ENCODE measurements at regions not wholly inside any gene's neighbourhood (a gene's known extent, or its start where the extent isn't known, plus 50 kb on each side); places are given as distances from the start of the nearest gene placed in this dataset.

DNA sequence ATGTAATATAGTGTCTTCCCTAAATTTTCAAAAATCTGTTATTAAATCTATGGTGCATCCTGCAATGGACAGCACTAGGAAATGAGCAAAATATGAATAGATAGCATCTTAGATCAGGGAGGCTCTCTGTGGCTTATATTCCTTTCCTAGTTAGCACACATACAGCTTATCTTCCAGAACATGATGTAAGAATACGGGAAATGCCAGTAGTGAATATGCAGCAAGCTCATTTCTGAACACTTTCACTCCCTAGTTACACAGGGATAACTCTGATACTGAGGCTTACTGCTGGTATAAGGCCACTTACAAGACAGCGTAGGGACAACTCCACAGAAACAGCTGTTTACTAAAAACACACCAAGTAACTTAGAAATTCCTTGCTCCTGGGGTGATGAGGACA is 297.3 kb upstream of the SMARCA2 start:
- Histone ChIP-seq H3K9me3 (ENCODE audit: control insufficient read depth in 2 of 2, insufficient read depth in 1 of 2, low read depth in 1 of 2, low read length in 1 of 2) (peaks cover 0 to 3% of the 10 kb centered on the region in 2 donors), H3K4me3 (ENCODE audit: low read depth in 1 of 2, low read length in 2 of 2) (no peak overlapping the region), H3K36me3 (ENCODE audit: control insufficient read depth in 2 of 2, insufficient read depth in 2 of 2, low read length in 1 of 2) (no peaks in the 10 kb centered on the region), H3K4me1 (ENCODE audit: control insufficient read depth in 2 of 2, insufficient read depth in 2 of 2, low read length in 1 of 2) (no peaks in the 10 kb centered on the region), H3K27me3 (ENCODE audit: control insufficient read depth in 1 of 2, insufficient read depth in 2 of 2, low read length in 2 of 2) (no peaks in the 10 kb centered on the region), H3K27ac (ENCODE audit: low read depth in 2 of 2, low read length in 1 of 2) (no peak overlapping the region)
- 48 to 73% methylated on average over 2 of the region's 2 CpGs for WGBS, 2 donors

DNA sequence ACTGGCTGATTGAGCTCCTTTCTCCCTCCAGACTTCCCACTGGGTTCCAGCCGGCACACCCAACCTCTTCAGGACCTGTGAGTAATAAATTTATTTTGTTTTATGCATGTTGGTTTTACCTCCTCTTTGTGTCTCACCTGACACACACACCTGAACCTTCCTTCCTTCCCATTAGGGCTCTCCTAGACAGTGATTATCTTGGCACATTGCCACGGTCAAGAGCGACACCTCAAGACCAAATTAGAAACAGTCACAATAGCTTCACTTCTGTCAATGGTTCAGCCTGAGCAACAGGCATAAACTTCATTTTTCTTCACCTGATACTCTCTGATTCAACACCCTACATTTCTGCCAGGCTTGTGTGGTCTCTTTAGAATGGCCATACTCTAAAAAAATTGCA is 296.3 kb upstream of the SMARCA2 start:
- Histone ChIP-seq H3K27me3 (ENCODE audit: control insufficient read depth in 1 of 2, insufficient read depth in 2 of 2, low read length in 2 of 2) (no peaks in the 10 kb centered on the region), H3K9me3 (ENCODE audit: control insufficient read depth in 2 of 2, insufficient read depth in 1 of 2, low read depth in 1 of 2, low read length in 1 of 2) (peaks cover 0 to 3% of the 10 kb centered on the region in 2 donors), H3K36me3 (ENCODE audit: control insufficient read depth in 2 of 2, insufficient read depth in 2 of 2, low read length in 1 of 2) (no peaks in the 10 kb centered on the region), H3K4me3 (ENCODE audit: low read depth in 1 of 2, low read length in 2 of 2) (no peak overlapping the region), H3K27ac (ENCODE audit: low read depth in 2 of 2, low read length in 1 of 2) (no peak overlapping the region), H3K4me1 (ENCODE audit: control insufficient read depth in 2 of 2, insufficient read depth in 2 of 2, low read length in 1 of 2) (no peaks in the 10 kb centered on the region)
- WGBS, 2 donors: 52 to 64% methylated on average over 3 of the region's 3 CpGs

DNA sequence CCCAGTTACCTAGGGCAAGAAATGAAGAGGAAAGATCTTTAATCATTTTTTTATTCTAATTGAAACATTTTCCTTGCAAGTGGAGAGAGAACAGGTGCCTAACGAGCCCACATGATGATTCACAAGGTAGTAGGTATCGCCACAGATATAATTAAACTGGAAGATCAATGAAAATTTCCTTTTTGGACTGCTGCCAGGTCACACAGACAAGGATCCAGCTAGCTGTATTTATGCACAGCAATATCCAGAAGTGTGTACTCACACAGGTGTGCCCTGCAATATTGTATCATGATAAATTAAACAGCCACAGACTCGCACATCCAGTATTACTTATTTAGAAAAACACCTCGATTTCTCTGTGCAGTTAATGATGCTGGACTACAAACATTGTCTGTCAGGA is 294.0 kb upstream of the SMARCA2 start:
- Histone ChIP-seq H3K36me3 (ENCODE audit: control insufficient read depth in 2 of 2, insufficient read depth in 2 of 2, low read length in 1 of 2) (no peaks in the 10 kb centered on the region), H3K9me3 (ENCODE audit: control insufficient read depth in 2 of 2, insufficient read depth in 1 of 2, low read depth in 1 of 2, low read length in 1 of 2) (peaks cover 0 to 3% of the 10 kb centered on the region in 2 donors), H3K4me3 (ENCODE audit: low read depth in 1 of 2, low read length in 2 of 2) (no peak overlapping the region), H3K27me3 (ENCODE audit: control insufficient read depth in 1 of 2, insufficient read depth in 2 of 2, low read length in 2 of 2) (no peaks in the 10 kb centered on the region), H3K4me1 (ENCODE audit: control insufficient read depth in 2 of 2, insufficient read depth in 2 of 2, low read length in 1 of 2) (no peaks in the 10 kb centered on the region), H3K27ac (ENCODE audit: low read depth in 2 of 2, low read length in 1 of 2) (no peak overlapping the region)
- 49 to 58% methylated on average over 4 of the region's 4 CpGs for WGBS, 2 donors

DNA sequence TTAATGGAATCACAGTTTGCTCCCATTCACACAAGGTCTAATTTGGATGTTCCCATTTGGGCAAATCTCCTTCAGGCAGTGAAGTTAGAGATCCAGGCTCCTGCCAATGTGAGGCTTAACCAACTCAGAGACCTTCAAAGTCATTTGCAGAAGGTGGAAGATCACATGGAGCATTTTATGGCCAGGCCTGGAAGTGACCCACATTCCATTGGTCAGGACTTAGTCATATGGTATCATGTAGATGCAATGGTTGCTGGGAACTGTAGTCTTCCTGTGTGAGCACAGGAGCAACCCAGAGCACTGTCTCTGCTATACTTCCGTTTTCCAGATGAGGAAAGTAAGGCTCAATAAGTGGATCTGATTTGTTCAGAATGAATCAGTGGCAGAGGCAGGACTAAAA is 292.7 kb upstream of the SMARCA2 start:
- 70 to 80% methylated on average over 1 of the region's 1 CpG for WGBS, 2 donors
- Histone ChIP-seq H3K27ac (ENCODE audit: low read depth in 2 of 2, low read length in 1 of 2) (no peak overlapping the region), H3K36me3 (ENCODE audit: control insufficient read depth in 2 of 2, insufficient read depth in 2 of 2, low read length in 1 of 2) (no peaks in the 10 kb centered on the region), H3K4me1 (ENCODE audit: control insufficient read depth in 2 of 2, insufficient read depth in 2 of 2, low read length in 1 of 2) (no peaks in the 10 kb centered on the region), H3K4me3 (ENCODE audit: low read depth in 1 of 2, low read length in 2 of 2) (no peak overlapping the region), H3K9me3 (ENCODE audit: control insufficient read depth in 2 of 2, insufficient read depth in 1 of 2, low read depth in 1 of 2, low read length in 1 of 2) (peaks cover 0 to 3% of the 10 kb centered on the region in 2 donors), H3K27me3 (ENCODE audit: control insufficient read depth in 1 of 2, insufficient read depth in 2 of 2, low read length in 2 of 2) (no peaks in the 10 kb centered on the region)

DNA sequence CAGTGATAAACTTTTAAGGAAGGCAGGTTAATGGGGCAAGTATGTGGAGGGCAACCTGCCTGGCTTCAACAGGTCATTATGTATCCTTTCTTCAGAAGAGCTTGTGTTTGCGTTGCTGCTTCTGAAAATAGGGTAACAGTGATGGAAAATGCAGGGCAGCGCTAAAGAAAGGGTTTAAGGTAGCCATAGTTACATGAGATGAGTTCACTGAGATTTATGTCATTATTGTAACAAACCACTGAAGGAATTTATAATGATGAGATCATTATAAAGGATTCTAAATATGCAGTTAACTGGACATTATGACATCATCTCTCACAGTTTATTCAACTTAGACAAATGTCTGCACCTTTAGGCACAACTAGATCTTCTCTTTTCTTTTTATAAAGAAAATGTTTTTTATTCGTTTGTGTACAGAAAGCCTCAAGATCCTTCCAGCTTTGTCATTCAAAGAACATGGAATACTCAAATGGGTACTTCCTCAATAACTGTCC is 291.6 kb upstream of the SMARCA2 start:
- 78 to 80% methylated on average over 3 of the region's 3 CpGs for WGBS, 2 donors
- Histone ChIP-seq H3K36me3 (ENCODE audit: control insufficient read depth in 2 of 2, insufficient read depth in 2 of 2, low read length in 1 of 2) (no peaks in the 10 kb centered on the region), H3K27ac (ENCODE audit: low read depth in 2 of 2, low read length in 1 of 2) (no peak overlapping the region), H3K4me1 (ENCODE audit: control insufficient read depth in 2 of 2, insufficient read depth in 2 of 2, low read length in 1 of 2) (no peaks in the 10 kb centered on the region), H3K27me3 (ENCODE audit: control insufficient read depth in 1 of 2, insufficient read depth in 2 of 2, low read length in 2 of 2) (no peaks in the 10 kb centered on the region), H3K9me3 (ENCODE audit: control insufficient read depth in 2 of 2, insufficient read depth in 1 of 2, low read depth in 1 of 2, low read length in 1 of 2) (peaks cover 0 to 3% of the 10 kb centered on the region in 2 donors), H3K4me3 (ENCODE audit: low read depth in 1 of 2, low read length in 2 of 2) (no peak overlapping the region)

DNA sequence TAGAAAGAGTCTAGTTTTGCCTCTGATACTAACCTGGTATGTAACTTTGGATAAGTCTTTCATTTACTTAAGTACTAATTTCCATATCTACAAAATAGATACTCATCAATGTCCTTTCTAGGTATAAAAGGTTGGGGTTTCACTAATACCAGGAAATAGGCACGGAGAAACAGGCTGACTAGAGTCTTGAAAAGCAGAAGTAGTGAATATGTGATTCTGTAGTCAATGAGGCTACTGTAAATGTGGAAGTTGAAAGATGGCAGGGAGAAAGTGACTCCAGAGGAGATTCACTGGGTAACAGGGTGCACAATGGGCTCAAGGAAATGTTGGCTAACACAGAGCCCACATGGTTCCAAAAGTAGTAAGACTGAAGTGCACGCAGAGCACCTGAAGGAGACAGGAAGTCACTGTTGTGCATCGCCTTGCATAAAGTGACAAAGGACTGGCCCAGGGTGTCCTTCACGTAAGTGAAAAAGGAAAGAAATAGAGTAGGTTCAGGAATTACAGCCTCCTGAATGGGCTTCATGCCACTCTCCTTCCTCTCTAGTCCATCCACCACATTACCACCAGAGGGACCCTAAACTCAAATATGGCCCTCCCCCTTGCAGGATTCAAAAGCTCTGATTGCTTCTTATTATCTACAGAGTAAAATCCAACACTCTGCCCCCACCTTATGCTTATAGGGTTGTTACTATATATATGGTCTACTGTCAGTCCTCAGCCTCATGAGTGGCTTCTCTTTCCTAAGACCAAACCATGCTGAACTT is 288.0 kb upstream of the SMARCA2 start:
- no peaks in the 10 kb centered on the region for H3K4me1 ChIP-seq (ENCODE audit: control insufficient read depth in 2 of 2, insufficient read depth in 2 of 2, low read length in 1 of 2)
- 79 to 82% methylated on average over 4 of the region's 4 CpGs for WGBS, 2 donors
- no peaks in the 10 kb centered on the region for H3K27me3 ChIP-seq (ENCODE audit: control insufficient read depth in 1 of 2, insufficient read depth in 2 of 2, low read length in 2 of 2)
- H3K9me3 ChIP-seq (ENCODE audit: control insufficient read depth in 2 of 2, insufficient read depth in 1 of 2, low read depth in 1 of 2, low read length in 1 of 2): no peaks in the 10 kb centered on the region
- no peak overlapping the region for H3K27ac ChIP-seq (ENCODE audit: low read depth in 2 of 2, low read length in 1 of 2)
- H3K36me3 ChIP-seq (ENCODE audit: control insufficient read depth in 2 of 2, insufficient read depth in 2 of 2, low read length in 1 of 2): no peaks in the 10 kb centered on the region
- H3K4me3 ChIP-seq (ENCODE audit: low read depth in 1 of 2, low read length in 2 of 2): no peak overlapping the region

DNA sequence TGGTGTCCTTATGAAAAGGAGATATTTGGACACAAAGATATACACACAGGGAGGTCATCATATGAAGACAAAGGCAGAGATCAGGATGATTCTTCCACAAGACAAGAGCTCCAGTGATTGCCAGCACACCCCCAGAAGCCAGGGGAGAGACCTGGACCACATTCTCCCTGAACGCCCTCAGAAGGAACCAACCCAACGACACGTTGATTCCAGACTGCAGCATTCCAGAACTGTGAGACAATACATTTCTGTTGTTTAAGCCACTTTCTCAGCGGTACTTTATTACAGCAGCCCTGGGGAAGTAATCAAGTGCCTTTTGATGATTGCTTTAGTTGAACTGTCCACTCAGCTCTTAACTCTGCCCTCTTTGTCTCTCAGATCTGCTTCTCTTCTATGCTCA is 285.5 kb upstream of the SMARCA2 start:
- Histone ChIP-seq H3K36me3 (ENCODE audit: control insufficient read depth in 2 of 2, insufficient read depth in 2 of 2, low read length in 1 of 2) (no peaks in the 10 kb centered on the region), H3K27me3 (ENCODE audit: control insufficient read depth in 1 of 2, insufficient read depth in 2 of 2, low read length in 2 of 2) (no peaks in the 10 kb centered on the region), H3K9me3 (ENCODE audit: control insufficient read depth in 2 of 2, insufficient read depth in 1 of 2, low read depth in 1 of 2, low read length in 1 of 2) (no peaks in the 10 kb centered on the region), H3K4me3 (ENCODE audit: low read depth in 1 of 2, low read length in 2 of 2) (no peak overlapping the region), H3K27ac (ENCODE audit: low read depth in 2 of 2, low read length in 1 of 2) (no peak overlapping the region), H3K4me1 (ENCODE audit: control insufficient read depth in 2 of 2, insufficient read depth in 2 of 2, low read length in 1 of 2) (no peaks in the 10 kb centered on the region)
- WGBS, 2 donors: 49 to 55% methylated on average over 4 of the region's 4 CpGs

DNA sequence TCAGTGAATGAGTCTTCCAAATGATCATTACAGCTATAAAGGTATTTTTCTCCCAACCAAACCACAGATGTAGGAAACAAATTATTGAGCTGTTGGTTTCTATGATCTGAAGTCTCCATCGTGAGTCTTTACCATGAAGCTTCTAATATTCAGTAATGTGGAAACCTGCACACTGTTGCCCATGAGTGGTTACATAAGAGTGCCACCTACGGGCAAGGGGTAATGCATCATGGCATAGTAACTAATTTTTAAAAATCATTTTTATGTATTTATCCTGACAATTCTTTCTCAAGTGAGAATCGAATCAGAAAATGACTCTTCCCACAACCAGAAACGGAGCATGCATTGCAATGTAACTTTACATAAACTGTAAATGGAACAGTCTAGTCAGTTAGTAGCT is 282.5 kb upstream of the SMARCA2 start:
- H3K9me3 ChIP-seq (ENCODE audit: control insufficient read depth in 2 of 2, insufficient read depth in 1 of 2, low read depth in 1 of 2, low read length in 1 of 2): no peaks in the 10 kb centered on the region
- no peaks in the 10 kb centered on the region for H3K27me3 ChIP-seq (ENCODE audit: control insufficient read depth in 1 of 2, insufficient read depth in 2 of 2, low read length in 2 of 2)
- WGBS, 2 donors: 31 to 61% methylated on average over 4 of the region's 4 CpGs
- no peaks in the 10 kb centered on the region for H3K4me1 ChIP-seq (ENCODE audit: control insufficient read depth in 2 of 2, insufficient read depth in 2 of 2, low read length in 1 of 2)
- H3K36me3 ChIP-seq (ENCODE audit: control insufficient read depth in 2 of 2, insufficient read depth in 2 of 2, low read length in 1 of 2): no peaks in the 10 kb centered on the region
- no peak overlapping the region for H3K27ac ChIP-seq (ENCODE audit: low read depth in 2 of 2, low read length in 1 of 2)
- no peak overlapping the region for H3K4me3 ChIP-seq (ENCODE audit: low read depth in 1 of 2, low read length in 2 of 2)

DNA sequence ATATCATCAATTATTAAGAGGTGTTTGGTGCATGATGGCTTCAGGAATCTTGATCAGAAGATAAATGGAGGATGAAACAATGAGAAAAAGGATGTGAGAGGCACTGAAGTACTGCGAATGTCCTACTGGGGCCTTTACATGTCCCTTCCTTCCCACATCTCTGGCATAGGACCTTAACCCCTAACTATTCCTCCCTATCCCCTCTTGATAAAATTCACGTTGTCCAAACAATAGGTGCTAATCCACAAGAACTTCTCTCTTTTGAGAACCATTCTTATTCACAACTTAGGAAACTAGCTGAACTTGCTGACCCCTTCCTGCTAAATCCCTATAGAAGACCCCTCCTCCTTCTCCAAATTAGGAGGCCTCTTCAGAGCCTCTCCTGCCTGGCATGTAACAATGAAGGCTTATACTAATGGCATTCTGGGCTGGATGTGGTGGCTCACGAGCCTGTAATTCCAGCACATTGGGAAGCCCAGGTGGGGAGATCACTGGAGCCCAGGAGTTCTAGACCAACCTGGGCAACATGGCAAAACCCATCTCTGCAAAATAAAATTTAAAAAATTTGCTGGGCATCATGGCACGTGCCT is 276.5 kb upstream of the SMARCA2 start:
- no peaks in the 10 kb centered on the region for H3K27me3 ChIP-seq (ENCODE audit: control insufficient read depth in 1 of 2, insufficient read depth in 2 of 2, low read length in 2 of 2)
- WGBS, 2 donors: 67 to 72% methylated on average over 4 of the region's 4 CpGs
- H3K9me3 ChIP-seq (ENCODE audit: control insufficient read depth in 2 of 2, insufficient read depth in 1 of 2, low read depth in 1 of 2, low read length in 1 of 2): no peaks in the 10 kb centered on the region
- H3K36me3 ChIP-seq (ENCODE audit: control insufficient read depth in 2 of 2, insufficient read depth in 2 of 2, low read length in 1 of 2): no peaks in the 10 kb centered on the region
- no peak overlapping the region for H3K27ac ChIP-seq (ENCODE audit: low read depth in 2 of 2, low read length in 1 of 2)
- H3K4me1 ChIP-seq (ENCODE audit: control insufficient read depth in 2 of 2, insufficient read depth in 2 of 2, low read length in 1 of 2): no peaks in the 10 kb centered on the region
- no peak overlapping the region for H3K4me3 ChIP-seq (ENCODE audit: low read depth in 1 of 2, low read length in 2 of 2)
